Urothelium cell line (cell line): ENCODE measurements at regions not wholly inside any gene's neighbourhood (a gene's known extent, or its start where the extent isn't known, plus 50 kb on each side); places are given as distances from the start of the nearest gene placed in this dataset.

Experiments
- DNase-seq: peaks from one replicate; pipeline ENCODE4 v3.0.0; 2011; ENCODE audit warnings: low spot score, mixed read lengths
- FAIRE-seq: peaks from 2 replicates; lab custom pipeline; 2011; peaks lifted over from hg19 to GRCh38; lab: Jason Lieb, UNC

DNA sequence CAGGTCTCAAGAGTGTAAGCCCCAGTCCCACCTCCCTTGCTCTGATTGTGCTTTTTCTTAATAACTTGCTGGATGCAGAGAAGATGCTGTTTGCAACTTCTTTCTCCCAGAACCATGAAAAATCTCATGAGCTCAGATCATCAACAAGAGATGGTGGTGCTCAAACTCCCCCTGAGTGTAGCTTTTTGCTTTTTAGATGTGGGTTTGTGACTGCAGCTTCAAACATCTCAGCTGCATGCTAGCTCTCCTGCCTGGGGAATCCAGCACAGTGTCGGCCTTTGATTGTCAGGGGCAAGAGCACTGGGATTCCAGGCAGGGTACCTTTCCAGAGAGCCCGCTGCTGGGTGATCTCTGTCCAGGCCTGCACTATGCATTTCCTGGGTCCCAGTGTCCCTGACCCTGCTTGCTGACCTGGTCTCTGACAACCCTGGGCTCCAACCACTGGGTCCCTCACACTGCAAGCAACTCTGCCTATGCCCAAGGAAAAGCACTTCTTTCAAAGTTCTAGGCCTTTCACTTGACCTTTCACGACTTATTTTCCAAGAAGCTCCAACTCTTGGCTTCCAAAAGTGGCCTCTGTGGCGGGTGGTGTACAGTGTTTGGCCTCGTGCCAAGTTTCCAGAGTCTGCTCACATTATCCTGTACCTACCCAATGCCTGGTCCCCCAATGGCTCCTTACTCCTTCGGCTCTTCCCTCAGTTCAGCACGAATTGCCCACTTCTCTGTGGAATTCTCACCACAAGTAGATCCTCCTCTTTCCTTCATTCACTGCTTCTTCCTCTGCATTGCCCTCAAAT, 69.7 kb upstream of the LY86 start:
- DNase-seq, result no peak

DNA sequence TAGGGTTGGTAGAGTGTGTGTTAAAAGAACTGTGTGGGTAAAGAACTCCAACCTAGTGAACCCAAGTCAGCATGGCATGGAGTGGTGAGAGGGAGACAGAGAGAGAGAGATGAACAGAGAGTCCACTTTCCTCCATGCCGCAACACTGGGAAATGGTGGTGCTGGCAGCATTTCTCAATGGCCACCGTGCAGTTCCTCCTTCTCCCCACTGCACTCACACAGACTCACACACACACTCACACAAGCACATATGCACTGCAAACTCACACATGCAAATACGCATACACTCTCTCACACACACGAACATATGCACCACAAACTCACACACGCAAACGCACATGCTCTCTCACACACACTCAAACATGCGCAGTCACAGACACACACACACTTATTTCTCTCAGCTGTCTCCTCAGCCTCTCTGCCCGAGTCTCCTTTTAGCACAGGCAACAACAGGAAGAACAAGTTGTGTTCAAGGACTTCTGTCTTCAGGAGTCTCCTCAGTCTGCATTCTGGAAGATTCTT, 66.5 kb upstream of the LY86 start:
- DNase-seq, result no peak
- FAIRE-seq, result no peak

More for the DNA sequence above, 69.7 kb upstream of the LY86 start:
- no peak for FAIRE-seq

DNA sequence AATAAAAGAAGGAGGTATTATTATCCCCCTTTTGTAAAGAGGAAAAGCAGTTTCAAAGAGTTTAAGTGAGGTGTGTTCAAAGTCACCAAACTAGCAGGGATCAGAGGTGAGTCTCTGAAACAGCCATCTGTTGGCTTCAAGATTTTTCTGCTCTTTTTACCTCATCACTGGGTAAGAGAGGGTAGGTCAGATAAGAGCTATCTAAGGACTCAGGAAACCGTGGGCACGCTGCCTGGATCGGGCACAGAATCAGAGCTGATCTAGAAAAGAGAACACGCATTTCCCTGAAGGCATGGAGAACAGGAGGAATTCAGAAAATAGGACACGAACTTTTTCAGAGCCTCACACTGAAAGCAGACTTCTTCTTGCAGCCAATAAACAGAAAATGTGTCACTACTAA, 65.8 kb upstream of the LY86 start:
- FAIRE-seq (no peak), DNase-seq (no peak)

DNA sequence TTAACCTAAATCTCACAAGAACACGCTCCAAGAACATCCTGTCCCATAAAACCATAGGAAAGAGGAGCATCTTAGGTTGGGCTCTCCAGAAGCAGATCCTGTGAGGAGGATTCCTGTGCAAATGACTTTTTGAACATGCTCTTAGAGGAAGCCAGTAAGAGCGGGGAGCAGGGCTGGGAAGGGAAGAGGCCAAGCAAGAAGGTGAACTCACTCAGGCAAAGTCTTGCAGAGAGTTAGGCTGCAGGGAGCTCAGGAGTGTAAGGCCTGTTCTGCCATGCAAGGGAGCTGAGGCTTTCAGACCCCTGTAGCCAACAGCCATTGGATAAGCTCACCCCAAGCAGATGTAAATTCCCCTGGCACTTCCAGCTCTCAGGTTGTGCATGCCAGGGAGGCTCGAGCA, 63.6 kb upstream of the LY86 start:
- FAIRE-seq, result no peak
- DNase-seq, result no peak

- DNase-seq, result no peak
- no peak for FAIRE-seq
Measured at GRCh38 chr6:6525933-6526332, 62.6 kb upstream of the LY86 start.

GRCh38 chr6:6529275-6529674, 59.2 kb upstream of the LY86 start:
- FAIRE-seq (no peak), DNase-seq (no peak)

DNA sequence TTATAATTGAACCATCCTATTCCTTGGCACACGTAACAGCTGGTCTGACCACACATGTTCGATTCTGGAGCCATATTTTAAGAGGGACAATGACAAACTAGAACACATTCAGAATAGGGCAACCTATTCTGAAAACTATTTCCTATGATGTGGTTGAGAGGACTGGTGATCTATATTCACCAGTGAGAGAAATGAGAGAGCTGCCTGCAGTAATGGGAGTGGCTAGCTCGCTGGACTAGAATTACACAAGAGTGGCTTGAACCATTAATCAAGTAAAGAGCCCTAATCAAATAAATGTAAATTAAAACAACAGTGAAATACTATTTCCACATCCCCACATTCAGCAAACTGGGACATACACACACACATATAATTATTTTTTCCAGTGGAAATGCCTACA, 55.3 kb upstream of the LY86 start:
- no peak for DNase-seq
- no peak for FAIRE-seq

DNA sequence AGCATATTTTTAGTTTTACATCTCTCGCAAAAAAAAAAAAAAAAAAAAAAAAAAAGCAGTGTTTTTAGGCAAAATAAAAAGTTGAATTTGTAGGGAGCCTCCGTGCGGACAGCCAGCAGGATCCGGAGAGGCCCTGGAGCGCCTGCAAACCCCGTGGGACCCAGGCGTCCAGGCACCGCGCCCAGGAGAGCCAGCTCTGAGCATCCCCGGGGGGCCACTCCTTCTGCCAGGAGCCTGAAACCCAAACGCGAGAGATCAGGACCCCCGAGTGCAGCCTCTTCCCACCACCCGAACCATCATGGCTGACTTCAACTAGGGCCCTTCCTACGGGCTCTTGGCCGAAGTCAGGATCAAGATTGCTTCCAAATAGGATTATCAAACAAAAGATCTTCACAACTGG, 54.1 kb upstream of the LY86 start:
- DNase-seq, result no peak
- FAIRE-seq, result no peak

- FAIRE-seq (no peak), DNase-seq (no peak)
Measured at GRCh38 chr6:6537488-6538260, 50.8 kb upstream of the LY86 start.

GRCh38 chr6:6538261-6538660, 50.3 kb upstream of the LY86 start:
- FAIRE-seq, result no peak
- no peak for DNase-seq
